Loucy (cell line): ENCODE measurements at regions not wholly inside any gene's neighbourhood (a gene's known extent, or its start where the extent isn't known, plus 50 kb on each side); places are given as distances from the start of the nearest gene placed in this dataset.

Experiments
- H2AFZ ChIP-seq: fragments of 200-600 bp; sonication (generic); 2 replicates; pipeline ENCODE4 v1.6.0; 2016; ENCODE audit warnings: antibody characterized with exemption, mild to moderate bottlenecking, low read length, moderate library complexity
- H3F3A ChIP-seq: fragments of 200-600 bp; 2 replicates; pipeline ENCODE4 v1.6.0; 2016; ENCODE audit warnings: antibody characterized with exemption, low read depth, mild to moderate bottlenecking
- H3K27me3 ChIP-seq: fragments of 200-600 bp; sonication (generic); 2 replicates; pipeline ENCODE4 v1.6.1; 2014; ENCODE audit warnings: low read length, mild to moderate bottlenecking; ENCODE audit not compliant: insufficient read depth, poor library complexity, severe bottlenecking
- H3K36me3 ChIP-seq: fragments of 200-600 bp; sonication (generic); 2 replicates; pipeline ENCODE4 v1.6.1; 2016; ENCODE audit warnings: low read length; ENCODE audit not compliant: insufficient read depth
- H3K4me1 ChIP-seq: fragments of 200-600 bp; sonication (generic); 2 replicates; pipeline ENCODE4 v1.5.1; 2014; ENCODE audit warnings: low read length, mild to moderate bottlenecking; ENCODE audit not compliant: insufficient read depth, poor library complexity, severe bottlenecking
- H3K4me2 ChIP-seq: fragments of 200-600 bp; sonication (generic); 2 replicates; pipeline ENCODE4 v1.6.0; 2014; ENCODE audit warnings: antibody characterized with exemption, low read length, low read depth, mild to moderate bottlenecking; ENCODE audit not compliant: poor library complexity, severe bottlenecking
- H3K4me3 ChIP-seq: fragments of 200-600 bp; sonication (generic); 2 replicates; pipeline ENCODE4 v1.5.1; 2014; ENCODE audit warnings: low read length, mild to moderate bottlenecking, mixed read lengths; ENCODE audit not compliant: poor library complexity, severe bottlenecking
- H3K79me2 ChIP-seq: fragments of 200-600 bp; sonication (generic); 2 replicates; pipeline ENCODE4 v1.6.1; 2014; ENCODE audit warnings: low read length; ENCODE audit not compliant: insufficient read depth
- H3K9ac ChIP-seq: fragments of 200-600 bp; sonication (generic); 2 replicates; pipeline ENCODE4 v1.6.0; 2014; ENCODE audit warnings: mild to moderate bottlenecking, low read depth, low read length, moderate library complexity; ENCODE audit not compliant: poor library complexity, severe bottlenecking
- H3K9me2 ChIP-seq: fragments of 200-600 bp; sonication (generic); replicated peaks from 2 replicates; pipeline ENCODE4 v1.6.1; 2016; ENCODE audit warnings: low read depth, low read length, mixed read lengths
- H3K9me3 ChIP-seq: fragments of 200-600 bp; sonication (generic); 2 replicates; pipeline ENCODE4 v1.6.1; 2014; ENCODE audit warnings: mild to moderate bottlenecking, antibody characterized with exemption, low read length, low read depth; ENCODE audit not compliant: insufficient read depth
- H4K20me1 ChIP-seq: fragments of 200-600 bp; sonication (generic); 2 replicates; pipeline ENCODE4 v1.6.0; 2014; ENCODE audit warnings: antibody characterized with exemption, low read length, mild to moderate bottlenecking; ENCODE audit not compliant: insufficient read depth, poor library complexity, severe bottlenecking
- CTCF ChIP-seq: fragments of 200-600 bp; sonication (generic); conservative IDR thresholded peaks from 2 replicates; pipeline ENCODE4 v1.5.1; 2014; ENCODE audit warnings: mild to moderate bottlenecking, antibody characterized with exemption, low read length
- EZH2phosphoT487 ChIP-seq: fragments of 200-600 bp; IDR thresholded peaks from 2 replicates; pipeline ENCODE4 v1.6.1; 2018; ENCODE audit warnings: antibody characterized with exemption, mild to moderate bottlenecking, moderate library complexity, borderline replicate concordance

GRCh38 chr15:97199393-97200051 is 761.0 kb upstream of the ARRDC4 start:
- Histone ChIP-seq H3K9ac (no peak overlapping the region), H3K36me3 (no peaks in the 10 kb centered on the region), H3F3A (no peaks in the 10 kb centered on the region), H3K27me3 (no peaks in the 10 kb centered on the region), H3K79me2 (no peaks in the 10 kb centered on the region), H3K4me1 (no peaks in the 10 kb centered on the region), H3K4me3 (no peak overlapping the region), H3K4me2 (no peak overlapping the region), H4K20me1 (no peaks in the 10 kb centered on the region), H3K9me3 (no peaks in the 10 kb centered on the region), H3K9me2 (no peaks in the 10 kb centered on the region), H2AFZ (no peak overlapping the region)
- no peak for TF ChIP-seq CTCF
- TF ChIP-seq EZH2phosphoT487 = no peak

- no peaks in the 10 kb centered on the region for H3K36me3 ChIP-seq
- H2AFZ ChIP-seq = no peak overlapping the region
- H3K9ac ChIP-seq = no peak overlapping the region
- no peak for TF ChIP-seq EZH2phosphoT487
- TF ChIP-seq CTCF = no peak
- H4K20me1 ChIP-seq = no peaks in the 10 kb centered on the region
- H3F3A ChIP-seq = no peaks in the 10 kb centered on the region
- H3K4me3 ChIP-seq = no peak overlapping the region
- H3K27me3 ChIP-seq = no peaks in the 10 kb centered on the region
- H3K4me2 ChIP-seq = no peak overlapping the region
- H3K79me2 ChIP-seq = no peaks in the 10 kb centered on the region
- H3K9me2 ChIP-seq = no peaks in the 10 kb centered on the region
- no peaks in the 10 kb centered on the region for H3K9me3 ChIP-seq
- H3K4me1 ChIP-seq = no peaks in the 10 kb centered on the region
Measured at GRCh38 chr15:97200161-97200560, 760.3 kb upstream of the ARRDC4 start.

- H3K27me3 ChIP-seq = no peaks in the 10 kb centered on the region
- H3K9me2 ChIP-seq = no peaks in the 10 kb centered on the region
- H3K36me3 ChIP-seq = no peaks in the 10 kb centered on the region
- H3K4me1 ChIP-seq = no peaks in the 10 kb centered on the region
- H3K4me2 ChIP-seq = no peak overlapping the region
- TF ChIP-seq EZH2phosphoT487 (no peak), CTCF (no peak)
- H2AFZ ChIP-seq = no peak overlapping the region
- H4K20me1 ChIP-seq = no peaks in the 10 kb centered on the region
- H3K4me3 ChIP-seq = no peak overlapping the region
- H3K9ac ChIP-seq = no peak overlapping the region
- no peaks in the 10 kb centered on the region for H3K79me2 ChIP-seq
- H3F3A ChIP-seq = no peaks in the 10 kb centered on the region
- no peaks in the 10 kb centered on the region for H3K9me3 ChIP-seq
Measured at GRCh38 chr15:97210277-97210676, 750.2 kb upstream of the ARRDC4 start.
